Fibroblast of pulmonary artery (primary cell): ENCODE measurements at regions not wholly inside any gene's neighbourhood (a gene's known extent, or its start where the extent isn't known, plus 50 kb on each side); places are given as distances from the start of the nearest gene placed in this dataset.

Experiments used
- DNase-seq: peaks from one replicate; pipeline ENCODE4 v3.0.0-alpha.2; 2010; ENCODE audit warnings: low read depth
- H3K4me3 ChIP-seq: replicated peaks from 2 replicates; pipeline ENCODE4 v1.5.1; 2011; ENCODE audit warnings: low read depth, mild to moderate bottlenecking, control low read depth, low read length, moderate library complexity
- TF ChIP-seq, protein P1 (sequence below): IDR thresholded peaks from 2 replicates; pipeline ENCODE4 v1.5.1; 2011; ENCODE audit warnings: mild to moderate bottlenecking, control low read depth, low read length, inconsistent platforms; ENCODE audit errors: missing control alignments

DNA sequence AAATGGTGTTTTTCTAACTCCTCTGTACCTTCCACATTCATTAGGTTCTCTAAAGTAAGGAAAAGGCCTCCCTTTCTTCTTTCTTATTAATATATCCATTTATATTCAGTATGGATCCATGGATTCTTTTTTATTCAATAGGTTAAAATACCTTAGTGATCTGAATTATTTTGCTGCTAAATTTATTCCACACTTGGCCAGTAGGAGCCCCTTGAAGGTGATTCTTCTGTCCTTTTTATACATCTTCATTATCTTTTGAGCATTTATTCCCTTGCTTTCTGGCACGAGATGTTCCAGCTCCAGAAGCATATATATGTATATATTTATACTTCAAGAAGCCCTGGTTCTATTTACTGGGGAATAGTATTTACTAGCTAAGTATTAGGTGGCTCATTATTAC lies 311.8 kb upstream of the SGCD start:
- TF ChIP-seq, protein P1, sequence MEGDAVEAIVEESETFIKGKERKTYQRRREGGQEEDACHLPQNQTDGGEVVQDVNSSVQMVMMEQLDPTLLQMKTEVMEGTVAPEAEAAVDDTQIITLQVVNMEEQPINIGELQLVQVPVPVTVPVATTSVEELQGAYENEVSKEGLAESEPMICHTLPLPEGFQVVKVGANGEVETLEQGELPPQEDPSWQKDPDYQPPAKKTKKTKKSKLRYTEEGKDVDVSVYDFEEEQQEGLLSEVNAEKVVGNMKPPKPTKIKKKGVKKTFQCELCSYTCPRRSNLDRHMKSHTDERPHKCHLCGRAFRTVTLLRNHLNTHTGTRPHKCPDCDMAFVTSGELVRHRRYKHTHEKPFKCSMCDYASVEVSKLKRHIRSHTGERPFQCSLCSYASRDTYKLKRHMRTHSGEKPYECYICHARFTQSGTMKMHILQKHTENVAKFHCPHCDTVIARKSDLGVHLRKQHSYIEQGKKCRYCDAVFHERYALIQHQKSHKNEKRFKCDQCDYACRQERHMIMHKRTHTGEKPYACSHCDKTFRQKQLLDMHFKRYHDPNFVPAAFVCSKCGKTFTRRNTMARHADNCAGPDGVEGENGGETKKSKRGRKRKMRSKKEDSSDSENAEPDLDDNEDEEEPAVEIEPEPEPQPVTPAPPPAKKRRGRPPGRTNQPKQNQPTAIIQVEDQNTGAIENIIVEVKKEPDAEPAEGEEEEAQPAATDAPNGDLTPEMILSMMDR = no peak
- no peak for DNase-seq
- no peak overlapping the region for H3K4me3 ChIP-seq

- TF ChIP-seq, protein P1 = no peak
- no peak for DNase-seq
- no peak overlapping the region for H3K4me3 ChIP-seq
These were observed 307.8 kb upstream of the SGCD start for GRCh38 chr5:156019130-156019529.

- no peak for DNase-seq
- H3K4me3 ChIP-seq = no peak overlapping the region
- TF ChIP-seq, protein P1 = no peak
These were observed 307.3 kb upstream of the SGCD start for GRCh38 chr5:156019571-156020180.

GRCh38 chr5:156020647-156021046 lies 306.3 kb upstream of the SGCD start:
- H3K4me3 ChIP-seq = no peak overlapping the region
- no peak for DNase-seq
- TF ChIP-seq, protein P1 = no peak

DNA sequence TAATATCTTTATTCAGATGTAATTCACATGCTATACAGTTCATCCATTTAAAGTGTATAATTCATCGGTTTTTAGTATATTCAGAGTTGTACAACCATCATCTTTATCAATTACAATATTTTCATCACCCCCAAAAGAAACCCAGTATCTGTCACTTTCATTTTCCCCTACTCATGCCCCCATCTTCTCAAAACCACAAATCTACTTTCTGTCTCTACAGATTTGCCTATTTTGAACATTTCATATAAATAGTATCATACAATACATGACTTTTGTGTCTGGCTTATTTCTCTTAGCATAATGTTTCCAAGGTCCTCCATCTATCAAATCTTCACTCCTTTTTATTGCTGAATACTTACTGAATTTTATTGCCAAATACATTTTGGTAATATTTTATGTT lies 305.1 kb upstream of the SGCD start:
- TF ChIP-seq, protein P1 = no peak
- DNase-seq = no peak
- no peak overlapping the region for H3K4me3 ChIP-seq

DNA sequence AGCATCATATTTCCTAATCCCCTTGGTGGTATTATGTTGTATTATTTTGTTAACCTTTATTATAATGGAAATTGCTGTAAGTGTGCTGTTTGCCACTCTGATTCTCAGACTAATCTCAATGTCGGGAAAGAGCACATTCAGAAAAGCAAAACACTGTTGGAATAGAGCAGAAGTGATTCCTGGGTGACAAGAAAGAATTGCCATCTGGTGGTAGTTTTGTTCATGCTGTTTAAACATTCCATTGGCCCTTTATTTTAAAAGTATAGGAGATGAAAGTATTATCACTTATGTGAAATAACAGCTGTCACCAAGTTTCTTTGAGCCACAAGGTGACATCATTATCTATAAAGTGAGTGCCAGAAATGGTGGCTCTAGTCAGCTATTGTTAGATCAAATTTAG lies 301.3 kb upstream of the SGCD start:
- no peak overlapping the region for H3K4me3 ChIP-seq

GRCh38 chr5:156031181-156031580 lies 295.8 kb upstream of the SGCD start:
- TF ChIP-seq, protein P1 = no peak
- no peak overlapping the region for H3K4me3 ChIP-seq
- no peak for DNase-seq

More for the DNA sequence above, 301.3 kb upstream of the SGCD start:
- DNase-seq = no peak
- TF ChIP-seq, protein P1 = no peak
